ENCODE measurements at regions not wholly inside any gene's neighbourhood (a gene's known extent, or its start where the extent isn't known, plus 50 kb on each side); places are given as distances from the start of the nearest gene placed in this dataset.

DNA sequence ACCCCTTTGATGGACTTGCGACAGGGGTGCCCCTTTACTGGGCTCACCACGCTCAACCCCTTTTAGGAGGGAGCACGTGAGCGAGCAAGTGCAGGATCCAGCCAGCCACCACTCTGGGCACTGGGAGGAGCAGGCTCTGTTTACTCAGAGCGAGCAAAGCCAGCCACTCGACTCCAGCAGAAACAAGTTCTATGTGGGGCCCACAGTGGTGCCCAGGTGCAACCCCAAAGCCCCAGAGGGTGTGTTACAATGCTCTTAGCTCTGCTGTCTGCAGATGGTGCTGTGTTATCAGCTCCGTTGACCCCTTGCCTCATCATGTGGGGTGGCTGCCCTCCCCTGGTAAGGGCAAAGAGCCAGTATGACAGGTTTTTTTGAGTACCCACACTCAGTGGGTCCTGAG, 120.3 kb upstream of the SUCLG2 start:
- DNase-seq: no peak

GRCh38 chr3:67765575-67765974, 111.2 kb upstream of the SUCLG2 start:
- DNase-seq: no peak

DNA sequence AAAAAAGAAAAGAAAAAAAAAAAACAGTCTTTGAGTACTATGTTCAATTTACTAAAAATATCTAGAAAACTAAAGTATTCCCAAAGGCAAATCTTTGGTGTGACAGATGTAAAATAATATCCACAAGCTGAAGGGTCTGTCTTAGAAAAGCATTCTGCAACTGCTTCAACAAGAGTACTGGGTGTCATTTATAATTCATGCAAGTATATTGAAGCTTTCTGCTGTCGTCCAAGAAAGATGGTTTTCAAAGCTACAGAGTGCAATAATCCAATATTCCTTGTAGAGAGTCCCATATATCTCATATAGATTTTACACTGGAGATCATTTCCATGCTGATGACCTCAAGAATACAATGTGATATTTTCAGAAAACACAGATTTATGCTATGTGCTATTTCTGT, 90.9 kb upstream of the SUCLG2 start:
- no peak for DNase-seq

DNA sequence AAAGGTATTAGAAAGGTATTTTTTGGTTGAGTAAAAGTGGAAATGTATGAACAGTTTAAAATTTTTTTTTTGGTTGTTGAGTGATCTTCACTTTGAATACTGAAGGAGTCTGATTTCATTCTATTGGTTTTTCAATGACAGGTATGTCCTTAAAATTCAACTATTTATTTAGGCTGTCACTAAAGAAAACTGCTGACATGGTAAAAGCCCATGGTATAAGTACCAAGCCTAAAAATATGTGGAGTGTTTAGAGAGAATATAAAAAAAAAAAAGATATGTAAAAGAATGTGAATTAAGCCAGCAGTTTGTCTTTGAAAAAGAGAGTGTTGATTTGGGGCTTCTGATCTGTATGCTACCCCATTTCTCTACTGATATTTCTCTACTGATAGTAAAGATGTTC, 90.3 kb upstream of the SUCLG2 start:
- DNase-seq: no peak

DNA sequence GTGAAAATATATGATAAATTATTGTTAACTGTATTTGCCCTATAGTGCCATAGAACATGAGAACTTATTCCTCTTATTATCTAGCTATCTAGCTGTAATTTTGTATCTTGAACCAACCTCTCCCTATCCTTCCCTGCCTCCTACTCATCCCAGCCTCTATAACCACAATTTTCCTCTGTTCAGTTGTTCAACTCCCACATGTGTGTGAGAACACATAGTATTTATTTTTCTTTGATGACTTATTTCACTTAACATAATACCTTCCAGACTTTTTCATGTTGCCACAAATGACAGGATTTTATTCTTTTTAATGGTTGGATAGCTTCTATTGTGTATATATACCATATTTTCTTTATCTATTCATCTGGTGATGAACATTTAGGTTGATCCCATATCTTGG, 85.4 kb upstream of the SUCLG2 start:
- DNase-seq: no peak

DNA sequence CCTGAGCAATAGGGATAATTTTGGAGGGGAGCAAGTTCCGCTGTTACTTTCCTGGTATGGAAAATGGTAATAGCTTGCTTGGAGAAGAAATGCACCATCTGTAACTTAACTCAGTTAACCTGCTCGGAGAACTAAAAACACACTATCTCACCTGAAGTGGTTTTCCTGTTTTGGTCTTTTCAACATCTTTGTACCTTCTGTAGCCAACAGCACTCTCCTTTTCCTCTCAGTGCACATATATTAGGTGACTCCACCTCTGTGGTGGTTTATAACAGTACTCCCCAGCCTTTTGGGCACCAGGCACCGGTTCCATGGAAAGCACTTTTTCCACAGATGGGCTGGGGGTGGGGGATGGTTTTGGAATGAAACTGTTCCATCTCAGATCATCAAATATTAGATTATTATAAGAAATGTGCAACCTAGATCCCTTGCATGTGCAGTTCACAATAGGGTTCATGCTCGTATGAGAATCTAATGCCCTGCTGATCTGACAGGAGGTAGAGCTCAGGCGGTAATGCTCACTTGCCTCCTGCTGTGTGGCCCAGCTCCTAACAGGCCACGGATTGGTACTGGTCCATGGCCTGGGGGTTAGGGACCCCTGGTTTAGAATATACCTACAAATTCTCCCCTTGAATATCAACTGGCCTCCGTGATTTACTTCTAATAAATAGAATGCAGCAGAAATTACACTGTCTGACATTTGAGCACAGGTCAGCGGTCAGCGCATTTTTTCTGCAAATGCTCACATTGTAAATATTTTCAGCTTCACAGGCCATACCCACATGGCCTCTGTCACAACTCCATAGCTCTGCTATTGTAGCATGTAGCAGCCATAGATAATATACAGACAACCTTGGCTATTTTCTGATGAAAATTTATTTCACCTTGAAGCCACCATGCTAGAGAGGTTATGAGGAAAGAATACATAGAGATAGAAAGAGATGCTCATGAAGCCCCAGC, 83.8 kb upstream of the SUCLG2 start:
- peak; percentile 18 for DNase-seq

GRCh38 chr3:67737140-67737539, 82.7 kb upstream of the SUCLG2 start:
- DNase-seq: no peak

GRCh38 chr3:67733269-67733950, 79.0 kb upstream of the SUCLG2 start:
- no peak for DNase-seq

- no peak for DNase-seq
Observed at GRCh38 chr3:67724434-67724833, 70.0 kb upstream of the SUCLG2 start.

GRCh38 chr3:67723863-67724262, 69.5 kb upstream of the SUCLG2 start:
- DNase-seq: no peak

DNA sequence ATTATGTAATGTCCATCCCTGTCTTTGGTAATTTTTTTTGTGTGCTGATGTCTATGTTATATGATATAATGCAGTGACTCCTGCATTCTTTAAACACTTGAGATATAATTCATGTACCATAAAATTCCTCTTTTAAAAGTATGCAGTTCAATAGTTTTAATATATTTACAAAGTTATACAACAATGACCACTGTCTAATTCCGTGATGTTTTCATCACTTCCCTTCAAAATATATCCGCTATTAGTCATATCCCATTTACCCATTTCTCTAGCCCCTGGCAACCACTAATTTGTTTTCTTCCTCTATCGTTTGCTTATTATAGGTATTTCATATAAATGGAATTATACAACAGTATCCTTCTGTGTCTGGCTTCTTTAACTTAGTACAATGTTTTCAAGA, 64.9 kb upstream of the SUCLG2 start:
- DNase-seq: no peak

DNA sequence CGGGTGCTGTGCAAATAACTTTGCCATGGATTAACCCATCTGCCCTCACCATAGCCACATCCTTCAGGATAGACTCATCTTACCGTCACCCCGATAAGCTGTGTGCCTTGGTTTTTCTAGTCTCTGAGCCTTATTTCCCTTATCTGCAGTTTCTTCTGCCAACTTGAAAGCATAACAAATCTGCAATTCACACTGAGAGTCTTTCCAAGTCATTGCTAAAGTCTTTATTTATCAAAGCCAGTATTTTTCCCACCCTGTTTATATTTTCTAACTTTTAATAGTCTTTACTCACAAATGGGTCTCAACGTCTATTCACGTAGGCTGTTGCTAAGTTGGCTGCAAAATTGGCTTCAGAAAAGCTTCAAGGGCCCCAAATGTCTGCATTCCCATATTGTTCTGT, 61.6 kb upstream of the SUCLG2 start:
- no peak for DNase-seq

GRCh38 chr3:67713764-67714469, 59.5 kb upstream of the SUCLG2 start:
- DNase-seq: no peak

- DNase-seq: no peak
Observed at GRCh38 chr3:67712259-67712658, 57.8 kb upstream of the SUCLG2 start.

- no peak for DNase-seq
Observed at GRCh38 chr3:67710396-67710795, 56.0 kb upstream of the SUCLG2 start.

GRCh38 chr3:67706934-67707333, 52.5 kb upstream of the SUCLG2 start:
- DNase-seq: no peak

DNA sequence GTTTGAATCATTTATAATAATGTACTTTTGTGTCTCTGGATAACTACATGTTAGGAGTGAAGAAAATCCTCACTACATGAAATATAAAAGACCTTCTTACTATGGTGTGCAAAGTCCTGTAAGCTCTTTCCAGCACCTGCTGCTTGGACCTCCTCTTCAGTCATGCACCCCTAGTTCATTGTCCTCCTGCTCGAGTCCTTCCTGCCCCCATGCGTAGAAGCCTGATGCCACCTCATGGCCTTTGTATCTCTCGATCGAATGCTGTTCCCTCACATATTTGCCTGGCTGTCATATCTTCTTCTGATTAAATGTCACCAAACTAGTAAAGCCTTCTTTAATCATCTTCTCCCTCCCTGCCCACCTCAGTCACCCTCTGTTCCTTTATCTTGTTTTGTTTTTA, 49.9 kb upstream of the SUCLG2 start:
- DNase-seq: peak; percentile 3
